Hematopoietic multipotent progenitor cell (in vitro differentiated cells): ENCODE measurements at regions not wholly inside any gene's neighbourhood (a gene's known extent, or its start where the extent isn't known, plus 50 kb on each side); places are given as distances from the start of the nearest gene placed in this dataset.
A peak's percentile ranks its signal among the peaks of the same experiment; 100 is the strongest.

ENCODE experiments used
- DNase-seq, 3 donors: peaks; one replicate each; pipeline ENCODE4 v3.0.0-alpha.2; 2011 to 2015; ENCODE audit warnings: low read depth in 2 of 3, low spot score in 2 of 3

DNA sequence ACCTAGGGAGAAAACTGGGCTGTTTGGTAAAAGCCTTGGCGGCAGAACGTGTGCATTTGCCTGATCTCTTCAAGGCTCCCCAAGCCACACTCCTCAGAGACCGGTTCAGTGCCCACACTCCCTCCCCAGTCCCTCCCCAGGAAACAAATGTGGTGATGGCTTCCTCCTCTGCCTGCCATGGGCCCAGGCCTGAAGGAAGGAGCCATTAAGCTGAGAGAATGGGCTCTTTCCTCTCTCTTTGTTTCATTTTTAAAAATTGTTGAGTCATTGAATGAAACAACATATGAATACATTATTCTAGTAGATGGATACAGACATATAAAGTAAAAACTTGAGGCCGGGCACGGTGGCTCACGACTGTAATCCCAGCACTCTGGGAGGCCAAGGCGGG, 50.6 kb upstream of the YWHAQ start:
- DNase-seq: peak in 2 of 3 donors; percentile 82 to 95

DNA sequence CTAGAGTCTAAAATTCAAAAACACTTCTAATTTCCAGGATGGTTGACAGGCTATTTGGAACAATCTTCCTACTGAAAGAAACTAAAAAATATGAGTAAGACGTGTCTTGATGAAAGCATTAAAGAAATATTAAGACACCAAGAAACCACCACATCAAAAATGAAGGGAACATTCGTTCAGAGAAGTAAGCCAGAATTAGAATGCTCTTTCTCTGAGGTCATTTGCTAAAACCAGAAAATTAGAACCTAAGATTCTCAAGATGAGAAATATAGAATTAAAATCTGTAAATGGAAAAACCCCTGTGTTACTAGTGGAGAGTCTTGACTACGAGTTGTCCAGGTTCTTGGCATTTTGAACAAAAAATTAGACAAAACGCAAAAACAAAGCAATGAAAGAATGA, 54.8 kb upstream of the YWHAQ start:
- no peak for DNase-seq

DNA sequence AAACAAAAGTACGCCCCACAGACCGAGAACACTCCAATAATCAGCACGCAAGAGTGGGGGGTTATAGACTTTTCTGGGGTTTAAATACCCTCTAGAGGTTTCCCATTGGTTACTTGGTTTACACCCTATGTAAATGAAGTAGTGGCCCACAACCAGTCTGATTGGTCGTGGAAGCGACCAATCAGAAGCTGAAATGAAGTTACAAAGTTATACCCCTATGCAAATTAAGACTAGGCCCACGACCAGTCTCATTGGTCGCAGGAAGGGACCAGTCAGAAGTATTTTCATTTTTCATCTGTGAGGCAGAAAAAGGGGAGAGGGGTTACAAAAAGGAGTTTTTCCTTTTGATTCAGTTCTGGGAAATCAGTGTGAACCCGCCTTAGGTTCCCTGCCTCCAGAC, 55.3 kb upstream of the YWHAQ start:
- no peak for DNase-seq

DNA sequence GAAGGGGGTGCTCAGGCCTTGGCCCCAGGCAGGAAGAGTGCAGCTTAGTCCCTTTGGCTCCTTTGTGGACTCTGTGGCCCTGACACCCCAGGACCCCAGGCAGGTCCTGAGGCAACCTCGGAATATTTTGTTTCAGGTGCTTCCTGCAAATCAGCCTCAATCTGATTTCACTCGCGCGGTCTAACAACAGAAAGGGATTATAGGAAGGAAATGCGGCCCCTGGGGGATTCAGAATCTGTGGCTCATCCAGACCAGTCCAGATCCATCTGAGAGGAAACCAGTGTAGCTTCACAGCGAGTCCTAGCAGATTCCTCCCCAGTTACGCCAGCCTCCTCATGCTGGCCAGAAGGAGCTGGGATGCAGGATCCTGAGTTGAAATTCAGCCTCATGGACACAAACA, 59.5 kb upstream of the YWHAQ start:
- DNase-seq: peak in 1 of 3 donors; percentile 46

DNA sequence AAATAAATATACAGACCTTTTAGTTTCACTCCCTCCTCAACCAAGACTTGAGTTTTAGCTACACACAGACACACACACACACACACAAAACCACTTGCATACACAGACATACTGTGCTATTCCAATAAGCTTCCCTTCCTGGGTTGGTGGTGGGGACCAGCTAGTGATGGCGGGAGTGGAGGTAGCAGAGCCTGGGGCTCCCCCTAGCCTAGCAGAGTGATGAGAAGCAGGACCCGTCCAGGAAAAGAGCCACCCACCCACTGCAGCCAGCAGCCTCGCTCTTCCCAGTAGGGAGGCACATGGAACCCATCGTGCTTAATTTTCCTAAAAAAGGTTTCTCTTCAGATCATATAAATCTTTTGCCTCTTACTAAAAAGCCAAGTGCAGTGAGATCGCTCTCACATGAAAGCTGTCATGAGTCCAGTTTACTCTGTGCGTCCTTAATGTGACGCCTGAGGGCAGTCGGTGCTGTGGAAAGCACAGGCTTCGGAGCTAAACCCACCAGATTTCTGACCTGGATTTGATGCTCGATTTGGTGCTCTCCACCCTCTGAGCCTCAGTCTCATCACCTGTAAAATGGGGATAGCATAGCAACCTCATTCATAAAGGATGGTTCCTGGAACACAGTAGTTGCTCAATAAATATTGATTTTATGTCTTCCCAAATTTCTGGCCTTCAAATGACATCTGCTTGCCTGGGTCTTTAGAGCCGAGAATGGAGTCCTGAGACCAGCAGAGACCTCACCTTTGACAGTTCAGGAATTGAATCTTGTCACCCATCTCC, 60.1 kb upstream of the YWHAQ start:
- no peak for DNase-seq

DNA sequence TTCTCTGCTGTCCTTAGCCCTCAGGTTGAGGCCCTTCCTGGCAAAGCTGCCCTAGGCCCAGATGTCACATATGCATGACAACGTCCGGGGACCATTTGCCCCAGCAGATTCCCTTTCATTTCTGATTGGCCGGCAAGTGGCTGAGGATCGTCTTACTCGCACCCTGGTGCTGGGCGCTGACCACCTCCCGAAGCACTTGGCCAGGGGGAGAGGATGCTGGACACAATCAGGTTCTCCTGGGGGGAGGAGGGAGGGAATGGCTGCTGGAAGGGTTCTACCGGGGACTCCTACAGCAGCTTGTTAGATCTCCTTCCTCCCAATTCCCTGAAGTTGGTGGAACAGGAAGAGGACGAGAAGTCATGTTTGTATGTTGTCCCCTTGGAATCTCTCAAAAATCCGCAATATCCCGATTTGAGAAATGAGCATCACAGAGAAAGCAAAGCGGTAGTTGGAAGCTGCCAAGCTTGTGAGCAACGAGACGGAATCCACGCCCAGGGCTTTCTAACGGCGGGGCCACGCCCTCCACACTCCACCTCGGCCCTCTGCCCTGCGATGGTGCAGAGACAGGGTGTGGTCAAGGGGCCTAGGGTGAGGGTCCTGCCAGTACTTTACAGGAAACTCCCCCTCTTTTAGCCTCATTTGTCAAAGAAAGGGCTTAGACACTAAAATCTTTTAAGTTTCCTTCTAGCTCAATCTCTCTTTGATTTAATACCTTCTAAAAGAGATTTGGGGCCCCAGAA, 61.8 kb upstream of the YWHAQ start:
- DNase-seq: no peak

DNA sequence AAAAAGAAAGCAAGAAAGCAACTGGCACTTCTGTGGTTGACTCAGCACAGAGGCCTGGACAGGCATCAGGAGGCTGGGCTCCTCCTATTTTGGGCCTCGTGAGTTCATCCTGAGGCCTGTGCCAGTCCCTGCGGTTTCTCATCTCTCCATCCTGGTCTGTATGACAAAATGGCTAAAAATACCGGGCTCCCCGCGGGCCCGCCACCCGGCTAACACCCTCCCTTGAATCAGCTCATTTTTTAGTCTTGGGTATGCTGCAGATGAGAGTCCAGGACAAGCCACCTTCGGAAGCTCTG, 62.3 kb upstream of the YWHAQ start:
- DNase-seq: peak in 1 of 3 donors; percentile 57

DNA sequence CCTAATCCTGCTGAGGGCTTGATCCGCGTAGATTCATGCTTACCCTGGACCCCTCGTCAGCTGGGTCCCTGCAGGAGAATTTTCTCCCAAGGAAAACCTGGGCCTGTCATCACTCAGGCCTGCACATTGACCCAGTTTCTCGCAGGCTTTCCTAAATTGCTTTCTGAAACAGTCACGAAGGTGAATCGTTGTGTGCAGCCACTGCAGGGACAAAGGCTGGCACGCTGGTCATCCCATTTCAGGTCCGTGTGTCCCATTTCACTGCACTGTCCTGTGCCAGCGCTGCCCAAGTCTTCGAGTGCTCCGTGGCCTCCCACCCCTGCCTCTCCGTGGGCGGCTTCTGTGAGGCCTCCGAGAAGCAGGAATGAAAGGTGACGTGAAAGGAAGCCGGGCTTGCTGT, 62.8 kb upstream of the YWHAQ start:
- no peak for DNase-seq

DNA sequence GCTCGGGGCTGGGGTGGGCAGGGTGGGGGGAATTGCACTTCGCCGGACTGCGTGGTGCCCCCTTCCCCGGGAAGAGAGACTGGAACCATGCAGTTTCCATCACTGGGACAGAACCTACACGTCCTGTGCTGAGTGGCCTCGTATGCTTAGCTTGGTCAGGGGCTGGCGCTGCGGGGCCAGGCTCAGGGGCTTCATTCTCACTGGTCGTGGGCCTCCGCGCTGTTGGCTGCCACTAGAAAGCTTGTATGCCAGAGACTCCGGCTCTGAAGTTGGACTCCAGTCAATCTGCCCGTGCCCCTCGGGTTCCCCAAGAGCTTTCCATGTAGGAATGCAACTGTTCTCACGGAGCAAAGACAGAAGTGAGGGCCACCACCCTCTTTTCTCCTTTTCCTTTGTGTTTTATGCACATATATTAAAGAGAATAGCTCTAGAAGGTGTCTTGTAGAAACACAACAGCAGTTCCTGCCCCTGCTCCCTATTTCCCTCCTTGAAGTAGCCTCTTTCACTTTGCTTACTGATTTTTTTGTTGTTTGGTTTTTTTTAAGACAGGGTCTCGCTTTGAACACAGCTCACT, 64.0 kb upstream of the YWHAQ start:
- no peak for DNase-seq

DNA sequence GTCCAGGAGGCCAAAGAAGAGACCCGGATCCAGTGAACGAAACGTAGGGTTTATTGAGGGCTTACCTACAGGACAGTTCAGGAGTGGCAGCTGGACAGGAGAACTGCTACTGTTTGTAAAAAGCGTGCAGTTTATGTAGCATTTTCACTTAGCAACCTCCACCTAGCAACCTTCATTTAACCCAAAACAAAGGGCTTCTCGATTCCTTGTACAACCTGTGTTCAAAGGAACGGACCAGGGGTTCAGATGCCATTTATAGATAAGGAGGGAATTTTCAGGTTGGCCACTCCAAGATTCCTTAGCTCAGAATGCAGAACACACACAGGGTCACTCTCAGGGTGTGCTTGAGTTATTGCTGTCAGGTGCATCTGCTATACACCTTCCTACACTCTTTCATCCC, 65.1 kb upstream of the YWHAQ start:
- DNase-seq: peak in 1 of 3 donors; percentile 19

DNA sequence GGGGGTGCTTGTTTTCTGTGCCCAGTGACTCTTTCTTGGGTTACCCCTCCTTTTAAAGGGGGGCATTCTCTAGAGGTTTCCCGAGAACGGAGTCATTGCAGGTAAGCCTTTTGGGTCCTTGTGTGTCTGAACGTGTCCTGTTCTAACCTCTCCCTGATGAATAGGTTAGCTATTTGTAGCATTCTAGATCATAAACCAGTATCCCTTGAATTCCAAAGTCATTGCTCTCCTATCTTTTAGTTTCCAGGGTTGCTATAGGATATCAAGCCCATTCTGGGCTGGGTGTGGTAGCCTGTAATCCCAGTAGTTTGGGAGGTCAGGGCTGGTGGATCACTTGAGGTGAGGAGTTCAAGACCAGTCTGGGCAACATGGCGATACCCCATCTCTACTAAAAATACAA, 65.9 kb upstream of the YWHAQ start:
- DNase-seq: no peak

DNA sequence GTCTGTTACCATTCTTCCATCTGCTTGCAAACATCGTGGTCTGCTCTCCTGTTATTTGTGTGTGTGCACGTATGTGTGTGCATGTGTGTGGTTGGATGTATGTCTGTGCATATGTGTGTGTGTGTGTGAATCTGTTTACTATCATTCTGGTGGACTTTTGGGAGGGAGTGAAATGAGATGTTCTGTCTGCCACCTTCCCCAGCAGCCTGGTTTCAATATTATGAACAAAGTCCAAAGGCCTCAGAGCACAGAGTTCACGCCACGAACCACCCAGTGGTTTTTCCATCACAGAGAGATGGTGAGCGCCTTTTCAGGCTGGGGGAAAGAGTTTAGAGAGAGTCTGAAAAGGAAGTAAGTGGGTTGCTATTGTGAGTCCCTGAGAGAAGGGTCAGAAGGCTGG, 67.1 kb upstream of the YWHAQ start:
- no peak for DNase-seq

DNA sequence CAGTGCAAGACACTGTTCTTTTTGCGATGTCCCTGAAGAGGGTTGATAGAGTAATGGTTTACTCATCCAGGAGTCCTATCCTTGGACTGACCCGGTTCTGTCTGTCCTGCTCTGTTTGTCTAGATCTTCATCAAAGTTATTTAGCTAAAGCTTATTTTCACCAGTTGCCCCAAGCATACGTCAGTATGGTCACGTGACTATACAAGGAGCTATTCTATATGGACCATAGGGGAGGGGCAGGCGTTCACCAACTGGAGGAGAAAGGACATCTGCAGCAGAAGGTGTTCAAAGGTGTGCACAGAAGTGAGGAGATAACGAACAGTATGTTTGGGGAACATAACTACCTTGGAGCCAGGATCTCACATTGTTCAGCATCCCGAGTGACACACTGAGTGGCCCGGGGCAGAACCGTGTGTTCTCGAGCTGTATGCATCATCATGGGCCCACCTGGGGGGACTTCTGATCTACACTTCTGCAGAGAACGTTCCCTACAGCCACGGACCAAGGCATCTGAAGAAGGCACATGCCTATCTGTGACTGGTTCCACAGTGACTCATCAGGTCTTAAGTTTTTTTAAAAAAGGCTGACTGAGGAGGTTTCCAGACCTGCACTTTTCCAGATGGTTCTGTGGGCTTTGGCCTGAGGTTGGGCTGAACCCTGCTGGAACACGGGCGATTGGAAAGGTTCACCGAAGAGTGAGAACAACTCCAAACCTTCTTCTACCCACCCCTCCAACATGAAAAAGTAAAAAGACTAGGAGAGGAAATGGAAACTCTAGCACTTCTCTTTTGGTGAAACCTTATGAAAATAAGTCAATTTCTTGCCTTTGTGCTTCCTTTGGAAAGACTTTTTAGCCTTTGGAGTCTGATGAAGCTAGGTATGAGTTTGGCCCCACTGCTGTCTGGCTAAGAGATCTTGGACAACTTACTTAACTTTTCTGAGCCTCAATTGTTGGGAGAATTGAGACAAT, 68.6 kb upstream of the YWHAQ start:
- peak in 1 of 3 donors; percentile 26 for DNase-seq

DNA sequence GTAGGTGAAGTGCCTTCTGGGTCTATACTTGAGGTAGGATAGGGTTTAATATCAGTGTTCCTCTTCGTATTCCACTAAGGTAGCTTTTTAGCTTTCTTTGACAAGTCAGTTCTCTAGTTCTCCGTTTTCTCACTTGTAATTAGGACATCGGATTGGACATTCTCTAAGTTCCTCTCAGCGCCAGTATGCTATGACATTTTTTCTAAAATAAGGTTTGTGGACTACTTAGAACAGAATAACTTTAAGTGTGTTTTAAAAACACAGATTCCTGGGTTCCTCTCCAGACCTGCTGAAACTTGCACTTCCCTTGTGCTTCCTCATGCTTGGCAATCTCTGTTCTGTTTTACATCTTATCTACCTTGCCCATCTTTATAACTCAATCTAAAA, 69.3 kb upstream of the YWHAQ start:
- no peak for DNase-seq

DNA sequence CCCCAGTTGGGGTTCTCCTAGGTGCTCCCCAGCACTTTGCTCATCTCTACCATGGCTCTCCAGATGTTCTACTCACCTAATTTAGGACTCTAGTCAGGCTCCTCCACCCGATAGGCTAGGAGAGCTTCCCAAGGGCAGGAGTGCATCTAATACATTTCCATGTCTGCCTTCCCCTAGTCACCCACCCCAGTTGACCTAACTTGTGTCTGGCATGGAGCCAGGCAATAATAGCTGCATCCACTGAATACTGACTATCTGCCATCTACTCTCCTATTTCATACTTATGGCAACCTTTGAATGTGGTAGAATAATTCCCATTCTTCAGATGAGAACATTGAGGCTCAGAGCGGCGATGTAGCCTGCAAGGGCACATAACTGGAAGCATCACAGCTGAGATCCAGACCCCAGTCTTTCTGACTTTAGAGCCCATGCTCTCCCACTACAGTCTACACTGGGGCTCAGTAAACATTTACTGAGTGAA, 71.8 kb upstream of the YWHAQ start:
- no peak for DNase-seq

DNA sequence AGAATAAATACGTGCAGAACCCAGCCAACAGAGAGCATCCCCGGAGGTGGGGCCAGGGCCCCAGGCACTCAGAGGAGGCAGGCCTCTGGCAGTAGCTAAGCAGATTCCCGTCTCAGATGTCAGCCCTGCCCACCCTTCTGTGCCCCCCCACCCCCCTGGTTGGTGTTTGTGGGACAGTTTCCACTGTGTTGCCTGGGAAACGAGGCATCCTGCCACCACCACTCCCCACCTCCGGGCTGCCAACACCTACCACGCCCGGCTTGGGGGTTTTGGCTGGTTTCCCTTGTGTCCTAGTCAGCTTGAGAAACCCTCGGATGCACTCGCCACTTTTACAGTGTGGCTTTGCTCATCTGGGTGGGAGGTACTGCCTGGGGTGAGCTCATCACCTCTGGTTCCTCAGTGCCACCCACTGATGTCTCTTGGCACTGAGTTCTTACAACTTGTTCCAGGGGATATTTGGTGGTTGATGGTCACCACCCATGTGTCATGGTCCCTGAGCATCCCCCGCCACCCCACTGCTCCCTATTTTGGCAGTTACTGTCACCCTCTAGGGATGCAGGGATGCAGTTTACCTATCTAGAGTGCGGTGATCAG, 72.4 kb upstream of the YWHAQ start:
- DNase-seq: peak; percentile 54 to 89 (median 65)

DNA sequence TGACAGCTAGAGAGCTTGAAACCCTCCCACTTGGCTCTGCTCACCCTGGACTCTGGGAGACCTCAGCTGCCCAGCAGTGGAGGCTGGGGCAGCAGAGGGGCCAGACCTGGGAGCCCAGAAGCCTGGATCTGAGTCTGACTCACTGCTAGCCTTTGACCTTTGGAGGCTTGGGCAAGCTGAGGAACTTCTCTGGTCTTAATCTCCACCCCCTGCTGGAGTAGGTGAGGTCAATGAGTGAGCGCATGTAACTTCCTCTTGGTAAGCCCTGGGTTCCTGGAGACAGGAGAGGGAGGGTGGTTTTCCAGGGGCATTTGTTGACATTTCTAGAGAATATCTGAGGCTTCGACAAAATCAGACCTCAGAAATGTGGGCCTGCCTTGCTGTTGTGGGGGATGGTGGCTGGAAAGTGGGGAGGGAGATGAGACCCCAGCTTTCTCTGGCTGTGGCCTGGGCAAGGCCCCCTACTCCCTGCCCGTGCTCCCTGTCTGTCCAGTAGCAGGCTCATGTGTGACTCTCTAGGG, 73.0 kb upstream of the YWHAQ start:
- peak in 2 of 3 donors; percentile 40 to 63 for DNase-seq

DNA sequence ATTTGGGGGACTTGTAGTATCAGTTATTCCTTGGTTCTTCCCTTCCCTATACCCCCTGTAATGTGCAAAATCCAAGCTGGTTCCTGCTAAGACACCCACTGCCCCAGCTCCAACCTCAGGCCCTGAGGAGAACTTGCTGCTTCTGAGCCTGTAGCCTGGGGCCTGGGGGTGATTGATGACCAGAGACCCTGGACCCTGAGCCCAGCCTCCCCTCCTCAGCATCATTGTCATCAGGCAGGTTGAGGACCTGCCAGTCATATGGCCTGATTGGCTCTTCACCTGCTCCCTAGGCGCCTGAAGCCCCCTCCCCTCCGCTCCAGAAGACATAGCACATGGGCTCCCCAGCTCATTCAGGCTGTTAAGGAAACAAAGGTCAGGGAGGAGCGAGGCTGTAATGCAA, 73.8 kb upstream of the YWHAQ start:
- no peak for DNase-seq

DNA sequence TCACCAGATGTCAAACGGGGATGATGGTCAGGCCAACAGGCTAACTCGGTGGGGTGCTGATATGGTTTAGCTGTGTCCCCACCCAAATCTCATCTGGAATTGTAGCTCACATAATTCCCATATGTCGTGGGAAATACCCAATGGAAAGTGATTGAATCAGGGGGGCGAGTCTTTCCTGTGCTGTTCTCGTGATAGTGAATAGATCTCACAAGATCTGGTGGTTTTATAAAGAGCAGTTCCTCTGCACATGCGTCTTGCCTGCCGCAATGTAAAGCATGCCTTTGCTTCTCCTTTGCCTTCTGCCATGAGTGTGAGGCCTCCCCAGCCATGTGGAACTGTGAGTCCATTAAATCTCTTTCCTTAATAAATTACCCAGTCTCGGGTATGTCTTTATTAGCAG, 74.4 kb upstream of the YWHAQ start:
- no peak for DNase-seq

DNA sequence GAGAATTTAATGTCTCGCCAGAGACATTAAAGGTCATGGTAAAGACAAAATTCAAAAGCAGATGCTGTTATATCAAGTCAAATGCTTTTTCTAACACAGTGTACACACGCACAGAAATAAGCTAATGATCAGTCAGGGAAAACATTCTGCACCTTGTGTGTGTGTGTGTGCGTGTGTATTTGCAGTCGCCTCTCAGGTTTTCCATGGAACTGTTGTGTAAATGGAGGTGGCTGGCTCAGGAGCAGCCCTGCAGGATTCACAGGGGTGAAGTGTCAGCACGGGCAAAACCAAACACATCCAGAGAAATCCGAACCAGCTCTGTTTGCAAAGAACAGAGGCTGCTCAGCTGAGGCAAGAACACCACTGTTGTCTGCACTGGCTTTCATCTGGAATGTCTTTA, 76.2 kb upstream of the YWHAQ start:
- no peak for DNase-seq
